HFF-Myc (cell line): ENCODE measurements at regions not wholly inside any gene's neighbourhood (a gene's known extent, or its start where the extent isn't known, plus 50 kb on each side); places are given as distances from the start of the nearest gene placed in this dataset.

Source experiments
- DNase-seq: peaks from one replicate; pipeline ENCODE4 v3.0.0-alpha.2; 2011; ENCODE audit warnings: low read depth; ENCODE audit errors: extremely low read depth
- H3K4me3 ChIP-seq: replicated peaks from 2 replicates; pipeline ENCODE4 v1.5.1; 2011; ENCODE audit warnings: low read depth, mild to moderate bottlenecking, control low read depth, low read length
- CTCF ChIP-seq: IDR thresholded peaks from 2 replicates; pipeline ENCODE4 v1.5.1; 2012; ENCODE audit warnings: mild to moderate bottlenecking, low read depth, low read length, control low read depth; ENCODE audit errors: missing control alignments

- DNase-seq, result no peak
- H3K4me3 ChIP-seq, result no peak overlapping the region
- TF ChIP-seq CTCF, result no peak
Measured at GRCh38 chr6:90436403-90436802, 139.8 kb upstream of the BACH2 start.

GRCh38 chr6:90435207-90435899 lies 138.7 kb upstream of the BACH2 start:
- no peak overlapping the region for H3K4me3 ChIP-seq
- DNase-seq, result no peak
- no peak for TF ChIP-seq CTCF

- TF ChIP-seq CTCF, result peak; percentile 13
Measured at GRCh38 chr6:90434094-90434493, 137.5 kb upstream of the BACH2 start.

GRCh38 chr6:90432937-90433336 lies 136.3 kb upstream of the BACH2 start:
- DNase-seq, result no peak
- no peak overlapping the region for H3K4me3 ChIP-seq
- TF ChIP-seq CTCF, result no peak

More at GRCh38 chr6:90434094-90434493, 137.5 kb upstream of the BACH2 start:
- DNase-seq, result no peak
- no peak overlapping the region for H3K4me3 ChIP-seq

- no peak for TF ChIP-seq CTCF
- no peak overlapping the region for H3K4me3 ChIP-seq
- DNase-seq, result no peak
Measured at GRCh38 chr6:90432041-90432775, 135.6 kb upstream of the BACH2 start.

- no peak for DNase-seq
- H3K4me3 ChIP-seq, result no peak overlapping the region
- no peak for TF ChIP-seq CTCF
Measured at GRCh38 chr6:90431576-90431975, 134.9 kb upstream of the BACH2 start.

- no peak for TF ChIP-seq CTCF
- no peak for DNase-seq
- H3K4me3 ChIP-seq, result no peak overlapping the region
Measured at GRCh38 chr6:90429713-90430112, 133.1 kb upstream of the BACH2 start.
